AG04450 (cell line): ENCODE measurements at regions not wholly inside any gene's neighbourhood (a gene's known extent, or its start where the extent isn't known, plus 50 kb on each side); places are given as distances from the start of the nearest gene placed in this dataset.

Experiments used
- CTCF ChIA-PET: fragments of 300-600, 350-600 bp; formaldehyde crosslinking; extraction: SDS; loops from one replicate; lab custom pipeline; 2022; ENCODE audit warnings: antibody characterized with exemption, inconsistent platforms; lab: Charles Lee
- POLR2A ChIA-PET: fragments of 350-600 bp; formaldehyde crosslinking; extraction: SDS; loops from one replicate; lab custom pipeline; 2021; ENCODE audit warnings: antibody characterized with exemption, inconsistent platforms; lab: Yijun Ruan, JAX
- DNase-seq: peaks from one replicate; pipeline ENCODE4 v3.0.0-alpha.2; 2011; ENCODE audit warnings: low read depth, low spot score
- H3K27ac ChIP-seq: one replicate; pipeline ENCODE4 v1.5.1; 2012; ENCODE audit warnings: low read depth, low read length, control low read depth
- H3K27me3 ChIP-seq: one replicate; pipeline ENCODE4 v1.6.0; 2012; ENCODE audit warnings: low read length; ENCODE audit not compliant: control insufficient read depth, insufficient read depth
- H3K4me3 ChIP-seq: 2 replicates; pipeline ENCODE4 v1.5.1; 2011; ENCODE audit warnings: mild to moderate bottlenecking, low read depth, low read length, control low read depth
- H3K9me3 ChIP-seq: 2 replicates; pipeline ENCODE4 v1.5.1; 2012; ENCODE audit warnings: low read length; ENCODE audit not compliant: control insufficient read depth, insufficient read depth
- TF ChIP-seq, protein P1 (sequence below): IDR thresholded peaks from 2 replicates; pipeline ENCODE4 v1.5.1; 2011; ENCODE audit warnings: low read depth, low read length, control low read depth, inconsistent platforms

DNA sequence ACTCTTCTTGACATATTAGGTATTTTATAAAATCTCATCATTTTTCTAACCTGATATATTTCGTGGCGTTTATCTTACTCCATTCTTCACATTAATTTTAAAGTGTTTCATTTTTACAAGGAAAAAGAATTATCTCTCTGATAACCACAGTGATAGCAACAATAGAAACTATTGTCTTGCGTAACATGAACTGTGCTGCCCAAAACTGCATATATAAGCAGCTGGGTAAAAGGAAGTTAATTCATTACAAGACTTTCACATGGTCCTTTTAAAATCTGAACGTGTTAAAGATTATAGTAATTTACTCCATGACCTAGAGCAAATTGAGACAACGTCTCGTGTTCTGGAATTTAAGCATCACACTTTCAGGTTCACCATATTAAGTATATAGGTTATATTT is 210.4 kb upstream of the GRIA4 start:
- Histone ChIP-seq H3K4me3 (no peak overlapping the region), H3K9me3 (no peaks in the 10 kb centered on the region), H3K27ac (no peak overlapping the region), H3K27me3 (no peaks in the 10 kb centered on the region)
- ChIA-PET POLR2A (no interaction called here), CTCF (no interaction called here)
- TF ChIP-seq, protein P1, sequence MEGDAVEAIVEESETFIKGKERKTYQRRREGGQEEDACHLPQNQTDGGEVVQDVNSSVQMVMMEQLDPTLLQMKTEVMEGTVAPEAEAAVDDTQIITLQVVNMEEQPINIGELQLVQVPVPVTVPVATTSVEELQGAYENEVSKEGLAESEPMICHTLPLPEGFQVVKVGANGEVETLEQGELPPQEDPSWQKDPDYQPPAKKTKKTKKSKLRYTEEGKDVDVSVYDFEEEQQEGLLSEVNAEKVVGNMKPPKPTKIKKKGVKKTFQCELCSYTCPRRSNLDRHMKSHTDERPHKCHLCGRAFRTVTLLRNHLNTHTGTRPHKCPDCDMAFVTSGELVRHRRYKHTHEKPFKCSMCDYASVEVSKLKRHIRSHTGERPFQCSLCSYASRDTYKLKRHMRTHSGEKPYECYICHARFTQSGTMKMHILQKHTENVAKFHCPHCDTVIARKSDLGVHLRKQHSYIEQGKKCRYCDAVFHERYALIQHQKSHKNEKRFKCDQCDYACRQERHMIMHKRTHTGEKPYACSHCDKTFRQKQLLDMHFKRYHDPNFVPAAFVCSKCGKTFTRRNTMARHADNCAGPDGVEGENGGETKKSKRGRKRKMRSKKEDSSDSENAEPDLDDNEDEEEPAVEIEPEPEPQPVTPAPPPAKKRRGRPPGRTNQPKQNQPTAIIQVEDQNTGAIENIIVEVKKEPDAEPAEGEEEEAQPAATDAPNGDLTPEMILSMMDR = no peak
- no peak for DNase-seq

- POLR2A ChIA-PET = no interaction called here
- CTCF ChIA-PET = no interaction called here
- TF ChIP-seq, protein P1 = no peak
- no peak for DNase-seq
- Histone ChIP-seq H3K27me3 (no peaks in the 10 kb centered on the region), H3K4me3 (no peak overlapping the region), H3K9me3 (no peaks in the 10 kb centered on the region), H3K27ac (no peak overlapping the region)
These were observed 211.2 kb upstream of the GRIA4 start for GRCh38 chr11:105398636-105399035.

GRCh38 chr11:105393326-105393725 is 216.5 kb upstream of the GRIA4 start:
- ChIA-PET CTCF (interaction anchor here (0.5 to 0.7 kb wide), 2 partner anchors 39 to 344 kb away, joined by 3 to 6 read pairs; no protein-coding TSS in a partner anchor), POLR2A (no interaction called here)
- TF ChIP-seq, protein P1 = no peak
- Histone ChIP-seq H3K4me3 (no peak overlapping the region), H3K27me3 (no peaks in the 10 kb centered on the region), H3K9me3 (no peaks in the 10 kb centered on the region), H3K27ac (no peak overlapping the region)
- DNase-seq = no peak

GRCh38 chr11:105392556-105392955 is 217.3 kb upstream of the GRIA4 start:
- POLR2A ChIA-PET = no interaction called here
- Histone ChIP-seq H3K27me3 (no peaks in the 10 kb centered on the region), H3K27ac (no peak overlapping the region), H3K4me3 (no peak overlapping the region), H3K9me3 (no peaks in the 10 kb centered on the region)
- CTCF ChIA-PET = interaction anchor here (1.3 kb wide), 1 partner anchor 11 kb away, joined by 3 read pairs; no protein-coding TSS in a partner anchor
- TF ChIP-seq, protein P1 = no peak
- no peak for DNase-seq

GRCh38 chr11:105389952-105390351 is 219.9 kb upstream of the GRIA4 start:
- Histone ChIP-seq H3K27ac (no peak overlapping the region), H3K4me3 (no peak overlapping the region), H3K9me3 (no peaks in the 10 kb centered on the region), H3K27me3 (no peaks in the 10 kb centered on the region)
- DNase-seq = no peak
- CTCF ChIA-PET = no interaction called here
- TF ChIP-seq, protein P1 = no peak
- POLR2A ChIA-PET = no interaction called here
